ENCODE measurements at regions not wholly inside any gene's neighbourhood (a gene's known extent, or its start where the extent isn't known, plus 50 kb on each side); places are given as distances from the start of the nearest gene placed in this dataset.

DNA sequence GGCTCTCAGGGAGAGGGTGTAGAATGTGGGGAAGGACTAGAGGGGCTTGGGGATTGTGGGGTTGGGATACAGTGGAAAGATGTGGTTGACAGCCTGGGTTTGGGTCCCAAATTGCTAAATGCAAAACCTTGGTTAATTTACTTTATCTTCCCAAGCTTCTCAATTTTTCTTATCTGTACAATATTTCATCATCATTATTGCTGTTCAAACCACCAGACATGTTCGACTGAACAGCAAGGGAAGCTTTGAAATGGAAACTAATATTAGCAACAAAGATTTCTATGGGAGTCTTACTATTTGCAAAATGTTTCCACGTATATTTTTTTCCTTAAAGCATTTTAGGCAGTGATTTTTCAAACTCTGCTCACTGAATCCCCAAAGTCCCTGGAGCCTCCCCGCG lies 67.0 kb upstream of the KAZN start:
- TF ChIP-seq SP1 (CRISPR knock-in tag; conservative IDR thresholded peaks at IDR 0.05) (no peak), ETV6 (CRISPR knock-in tag; IDR thresholded peaks at IDR 0.05) (no peak), TCF7 (CRISPR knock-in tag; IDR thresholded peaks at IDR 0.05; ENCODE audit: low read depth) (no peak), SOX15 (CRISPR knock-in tag; IDR thresholded peaks at IDR 0.05) (no peak), CBFB (CRISPR knock-in tag; IDR thresholded peaks at IDR 0.05; ENCODE audit: low read depth) (no peak), MLX (CRISPR knock-in tag; IDR thresholded peaks at IDR 0.05) (no peak), MAX (CRISPR knock-in tag; IDR thresholded peaks at IDR 0.05) (no peak)
- TF ChIP-seq, protein P1, sequence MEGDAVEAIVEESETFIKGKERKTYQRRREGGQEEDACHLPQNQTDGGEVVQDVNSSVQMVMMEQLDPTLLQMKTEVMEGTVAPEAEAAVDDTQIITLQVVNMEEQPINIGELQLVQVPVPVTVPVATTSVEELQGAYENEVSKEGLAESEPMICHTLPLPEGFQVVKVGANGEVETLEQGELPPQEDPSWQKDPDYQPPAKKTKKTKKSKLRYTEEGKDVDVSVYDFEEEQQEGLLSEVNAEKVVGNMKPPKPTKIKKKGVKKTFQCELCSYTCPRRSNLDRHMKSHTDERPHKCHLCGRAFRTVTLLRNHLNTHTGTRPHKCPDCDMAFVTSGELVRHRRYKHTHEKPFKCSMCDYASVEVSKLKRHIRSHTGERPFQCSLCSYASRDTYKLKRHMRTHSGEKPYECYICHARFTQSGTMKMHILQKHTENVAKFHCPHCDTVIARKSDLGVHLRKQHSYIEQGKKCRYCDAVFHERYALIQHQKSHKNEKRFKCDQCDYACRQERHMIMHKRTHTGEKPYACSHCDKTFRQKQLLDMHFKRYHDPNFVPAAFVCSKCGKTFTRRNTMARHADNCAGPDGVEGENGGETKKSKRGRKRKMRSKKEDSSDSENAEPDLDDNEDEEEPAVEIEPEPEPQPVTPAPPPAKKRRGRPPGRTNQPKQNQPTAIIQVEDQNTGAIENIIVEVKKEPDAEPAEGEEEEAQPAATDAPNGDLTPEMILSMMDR (IDR thresholded peaks at IDR 0.05) = no peak
- TF ChIP-seq, protein P2, sequence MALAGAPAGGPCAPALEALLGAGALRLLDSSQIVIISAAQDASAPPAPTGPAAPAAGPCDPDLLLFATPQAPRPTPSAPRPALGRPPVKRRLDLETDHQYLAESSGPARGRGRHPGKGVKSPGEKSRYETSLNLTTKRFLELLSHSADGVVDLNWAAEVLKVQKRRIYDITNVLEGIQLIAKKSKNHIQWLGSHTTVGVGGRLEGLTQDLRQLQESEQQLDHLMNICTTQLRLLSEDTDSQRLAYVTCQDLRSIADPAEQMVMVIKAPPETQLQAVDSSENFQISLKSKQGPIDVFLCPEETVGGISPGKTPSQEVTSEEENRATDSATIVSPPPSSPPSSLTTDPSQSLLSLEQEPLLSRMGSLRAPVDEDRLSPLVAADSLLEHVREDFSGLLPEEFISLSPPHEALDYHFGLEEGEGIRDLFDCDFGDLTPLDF (CRISPR knock-in tag; IDR thresholded peaks at IDR 0.05) = no peak
- TF ChIP-seq, protein P3, sequence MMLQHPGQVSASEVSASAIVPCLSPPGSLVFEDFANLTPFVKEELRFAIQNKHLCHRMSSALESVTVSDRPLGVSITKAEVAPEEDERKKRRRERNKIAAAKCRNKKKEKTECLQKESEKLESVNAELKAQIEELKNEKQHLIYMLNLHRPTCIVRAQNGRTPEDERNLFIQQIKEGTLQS (CRISPR knock-in tag; conservative IDR thresholded peaks at IDR 0.05) = no peak
- TF ChIP-seq, protein P4, sequence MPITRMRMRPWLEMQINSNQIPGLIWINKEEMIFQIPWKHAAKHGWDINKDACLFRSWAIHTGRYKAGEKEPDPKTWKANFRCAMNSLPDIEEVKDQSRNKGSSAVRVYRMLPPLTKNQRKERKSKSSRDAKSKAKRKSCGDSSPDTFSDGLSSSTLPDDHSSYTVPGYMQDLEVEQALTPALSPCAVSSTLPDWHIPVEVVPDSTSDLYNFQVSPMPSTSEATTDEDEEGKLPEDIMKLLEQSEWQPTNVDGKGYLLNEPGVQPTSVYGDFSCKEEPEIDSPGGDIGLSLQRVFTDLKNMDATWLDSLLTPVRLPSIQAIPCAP (CRISPR knock-in tag; IDR thresholded peaks at IDR 0.05) = no peak
